ENCODE measurements at regions not wholly inside any gene's neighbourhood (a gene's known extent, or its start where the extent isn't known, plus 50 kb on each side); places are given as distances from the start of the nearest gene placed in this dataset.

DNA sequence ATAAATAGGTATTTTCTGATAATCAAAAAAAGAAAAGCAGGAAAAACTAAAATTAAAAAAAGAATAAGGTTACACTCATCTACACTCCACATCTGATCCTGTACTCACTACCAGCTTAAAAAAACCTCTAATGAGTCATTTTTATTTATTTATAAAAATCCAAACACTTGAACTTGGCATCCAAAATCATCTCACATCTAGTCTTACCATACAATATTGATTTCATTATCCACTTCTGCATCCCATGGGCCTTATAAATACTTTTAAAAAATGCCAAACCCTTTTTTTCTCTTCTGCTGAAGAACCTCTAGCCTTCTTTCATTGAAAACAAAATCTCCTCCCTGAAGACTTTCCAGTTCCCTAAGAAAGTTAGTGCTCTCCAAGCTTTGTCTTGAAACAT is 109.7 kb downstream of the TMTC3 start:
- no peak for DNase-seq

DNA sequence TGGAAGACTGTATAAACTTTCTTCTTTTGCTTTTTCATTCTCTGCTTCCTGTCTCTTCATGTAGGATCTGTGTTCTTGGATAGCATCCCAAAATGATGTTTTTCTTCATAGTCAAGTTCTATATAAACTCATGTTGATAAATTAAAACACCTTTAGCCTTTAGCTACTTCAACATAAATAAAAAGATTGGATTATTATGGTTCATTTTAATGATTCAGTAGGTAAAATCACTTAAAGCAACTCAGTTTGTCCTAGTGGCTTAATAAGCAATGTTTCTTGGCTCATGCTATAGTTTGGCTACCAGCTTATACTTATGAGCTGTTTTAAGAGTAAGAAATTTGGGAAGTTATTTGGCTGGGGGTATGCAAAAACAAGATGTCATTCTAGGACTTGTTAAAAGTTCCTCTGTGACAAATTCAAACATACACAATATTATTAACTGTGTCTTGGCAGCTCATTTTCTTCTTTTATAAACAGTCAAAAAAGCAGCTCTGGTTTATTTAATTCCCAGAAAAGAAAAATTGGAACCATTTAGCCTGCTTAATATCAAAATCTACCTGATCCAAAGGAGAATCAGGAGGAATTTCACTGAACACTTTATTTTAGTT is 111.4 kb downstream of the TMTC3 start:
- DNase-seq, result no peak

DNA sequence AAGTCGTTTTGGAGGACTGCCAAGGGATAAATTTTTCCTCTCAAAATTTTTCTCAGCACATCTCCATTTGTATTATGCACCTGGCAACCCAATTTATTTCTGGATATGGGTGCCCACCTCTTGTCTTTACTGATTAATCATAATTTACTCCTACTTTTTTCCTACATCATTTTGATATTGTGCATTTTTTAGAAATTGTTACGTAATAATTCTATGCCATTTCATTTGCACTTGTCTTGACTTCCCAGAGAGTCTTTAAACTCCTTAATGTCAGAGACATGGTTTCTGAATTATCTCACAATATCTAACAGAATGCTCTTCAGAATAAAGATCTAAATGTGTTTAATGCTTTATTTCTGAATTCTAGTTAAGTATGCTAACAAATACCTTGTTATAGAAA is 113.1 kb downstream of the TMTC3 start:
- DNase-seq, result no peak

GRCh38 chr12:88255847-88256246 is 113.7 kb downstream of the TMTC3 start:
- no peak for DNase-seq

- no peak for DNase-seq
Observed at GRCh38 chr12:88258396-88258795, 116.3 kb downstream of the TMTC3 start.

GRCh38 chr12:88266806-88267360 is 124.8 kb downstream of the TMTC3 start:
- DNase-seq, result peak in 1 of 2 experiments; percentile 1

DNA sequence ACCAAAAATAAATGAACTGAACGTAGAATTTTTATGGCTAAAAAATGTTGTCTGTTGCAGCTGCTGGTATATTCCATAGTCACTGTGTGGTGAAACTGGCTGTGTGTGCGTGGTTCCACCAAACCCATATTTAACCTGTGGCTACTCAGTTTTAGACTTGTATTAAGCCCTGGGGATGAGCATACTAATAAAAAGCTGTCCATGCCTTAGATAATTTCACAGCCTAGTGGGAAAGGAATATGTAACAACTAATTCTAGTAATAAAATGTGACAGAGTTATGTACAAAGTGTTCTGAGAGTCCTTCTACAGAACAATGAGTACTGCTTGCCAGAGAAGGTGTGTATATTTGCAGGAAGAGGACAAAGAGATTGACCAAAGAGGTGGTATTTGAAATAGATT is 125.5 kb downstream of the TMTC3 start:
- DNase-seq, result no peak

GRCh38 chr12:88272456-88272855 is 130.3 kb downstream of the TMTC3 start:
- DNase-seq, result no peak

DNA sequence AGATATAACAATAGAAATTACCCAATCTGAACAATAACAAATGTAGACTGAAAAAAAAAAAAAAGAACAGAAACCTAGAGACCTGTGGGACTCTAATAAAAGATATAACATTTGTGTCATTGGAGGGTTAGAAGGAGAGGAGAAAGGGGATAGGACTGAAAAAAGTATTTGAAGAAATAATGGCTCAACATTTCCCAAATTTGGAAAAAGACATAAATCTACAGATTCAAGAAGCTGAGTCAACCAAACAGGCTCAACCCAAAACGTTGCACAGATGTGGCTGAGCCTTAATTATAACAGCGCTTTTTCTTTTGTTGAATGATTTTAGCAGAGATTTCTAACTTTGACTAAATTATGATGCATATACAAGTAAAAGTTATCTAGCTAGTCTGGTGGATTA is 131.3 kb downstream of the TMTC3 start:
- no peak for DNase-seq

DNA sequence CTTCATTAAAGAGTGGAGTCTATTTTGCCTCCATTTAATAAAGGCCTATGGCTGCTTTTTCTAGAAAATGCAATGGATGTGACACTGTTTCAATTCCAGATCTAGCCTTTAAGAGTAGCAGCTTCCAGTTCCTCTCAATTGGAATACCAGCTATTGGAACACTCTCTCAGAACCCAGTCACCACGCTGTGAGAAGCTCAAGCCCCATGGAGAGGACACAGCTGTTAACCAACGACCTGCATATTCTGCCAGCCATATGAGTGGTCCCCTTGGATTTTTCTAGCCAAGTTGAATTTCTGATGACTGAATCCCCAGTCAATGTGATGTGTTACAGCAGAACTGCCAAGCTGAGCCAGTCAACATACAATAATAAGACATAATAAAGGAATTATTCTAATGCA is 131.8 kb downstream of the TMTC3 start:
- no peak for DNase-seq

- no peak for DNase-seq
Observed at GRCh38 chr12:88291498-88292131, 149.5 kb downstream of the TMTC3 start.

- DNase-seq, result no peak
Observed at GRCh38 chr12:88298014-88298682, 156.0 kb downstream of the TMTC3 start.

DNA sequence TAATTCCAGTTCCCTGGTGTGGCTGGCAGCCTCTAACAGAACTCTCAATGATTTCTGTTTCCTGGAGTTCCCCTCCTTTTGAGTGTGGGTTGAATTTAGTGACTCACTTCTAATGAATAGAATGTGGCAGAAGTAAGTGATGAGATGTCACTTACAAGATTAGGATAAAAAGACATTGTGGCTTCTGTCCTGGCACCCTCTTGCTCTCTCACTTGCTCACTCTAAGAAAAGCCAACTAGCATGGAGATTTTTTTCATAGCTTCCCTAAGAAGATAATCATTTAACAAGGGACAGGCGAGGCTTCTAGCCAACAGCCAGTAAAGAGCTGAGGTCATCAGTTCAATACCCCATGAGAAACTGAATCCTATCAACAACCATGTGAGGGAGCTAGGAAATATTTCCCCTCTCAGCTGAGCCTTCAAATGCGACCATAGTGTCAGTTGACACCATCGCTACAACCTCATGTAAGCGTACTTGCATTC is 156.7 kb downstream of the TMTC3 start:
- no peak for DNase-seq

GRCh38 chr12:88299567-88300101 is 157.5 kb downstream of the TMTC3 start:
- no peak for DNase-seq

GRCh38 chr12:88300931-88301330 is 158.8 kb downstream of the TMTC3 start:
- no peak for DNase-seq

DNA sequence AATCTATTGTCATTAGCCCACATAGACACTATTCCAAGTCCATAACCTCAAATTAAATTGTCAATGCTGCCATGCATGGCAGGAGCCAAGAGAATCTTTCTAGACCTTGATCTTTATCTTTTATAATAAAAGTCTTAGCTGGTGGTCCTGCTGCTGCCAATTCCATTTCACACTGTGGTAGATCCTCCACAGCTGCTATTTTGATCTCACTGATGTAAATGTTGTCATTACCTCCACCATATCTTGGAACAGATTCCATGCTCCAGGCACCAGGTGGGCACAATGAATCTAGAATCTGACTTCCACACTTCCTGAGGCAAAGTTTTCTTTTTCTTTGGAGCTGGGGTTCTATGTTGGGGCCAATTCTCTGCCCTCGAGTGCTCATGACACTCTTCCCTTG is 161.2 kb downstream of the TMTC3 start:
- DNase-seq, result no peak

GRCh38 chr12:88305254-88305890 is 163.3 kb downstream of the TMTC3 start:
- no peak for DNase-seq

- no peak for DNase-seq
Observed at GRCh38 chr12:88306471-88307069, 164.5 kb downstream of the TMTC3 start.

DNA sequence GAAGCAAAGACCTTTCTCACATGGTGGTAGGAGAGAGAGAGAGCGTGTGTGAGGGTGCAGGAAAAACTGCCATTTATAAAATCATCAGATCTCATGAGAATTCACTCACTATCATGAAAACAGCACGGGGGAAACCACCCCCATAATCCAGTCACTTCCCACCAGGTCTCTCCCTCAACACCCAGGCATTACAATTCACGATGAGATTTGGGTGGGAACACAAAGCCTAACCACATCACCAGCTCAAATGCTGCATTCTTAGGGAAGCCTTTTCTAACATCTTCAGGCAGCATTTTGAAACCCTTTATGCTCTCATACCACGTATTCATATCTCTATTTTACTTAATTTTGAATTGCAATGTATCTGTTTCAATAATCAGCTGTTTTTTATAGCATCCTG is 165.9 kb downstream of the TMTC3 start:
- DNase-seq, result no peak

GRCh38 chr12:88308825-88309224 is 166.7 kb downstream of the TMTC3 start:
- no peak for DNase-seq

- no peak for DNase-seq
Observed at GRCh38 chr12:88309546-88309945, 167.4 kb downstream of the TMTC3 start.

GRCh38 chr12:88310069-88310468 is 168.0 kb downstream of the TMTC3 start:
- DNase-seq, result no peak

GRCh38 chr12:88310666-88311065 is 168.6 kb downstream of the TMTC3 start:
- DNase-seq, result no peak

All from SW 1271 (cell line).